Fibroblast of lung (primary cell): ENCODE measurements at regions not wholly inside any gene's neighbourhood (a gene's known extent, or its start where the extent isn't known, plus 50 kb on each side); places are given as distances from the start of the nearest gene placed in this dataset.
A peak's percentile ranks its signal among the peaks of the same experiment; 100 is the strongest.

ENCODE experiments used
- DNase-seq, 2 donors: peaks; one replicate each; pipeline versions ENCODE4 v3.0.0 to v3.0.0-alpha.2; 2010; ENCODE audit warnings: low read depth in 2 of 2
- H2AFZ ChIP-seq: 2 replicates; pipeline ENCODE4 v1.5.1; 2012; ENCODE audit warnings: low read length, control low read depth, inconsistent platforms
- H3K27ac ChIP-seq: 2 replicates; pipeline ENCODE4 v1.5.1; 2011; ENCODE audit warnings: low read length, control low read depth; ENCODE audit not compliant: insufficient read depth
- H3K27me3 ChIP-seq: 2 replicates; pipeline ENCODE4 v1.5.1; 2011; ENCODE audit warnings: mild to moderate bottlenecking, low read length; ENCODE audit not compliant: control insufficient read depth, insufficient read depth
- H3K36me3 ChIP-seq: 2 replicates; pipeline ENCODE4 v1.5.1; 2011; ENCODE audit warnings: low read length; ENCODE audit not compliant: control insufficient read depth, insufficient read depth
- H3K4me1 ChIP-seq: 2 replicates; pipeline ENCODE4 v1.5.1; 2011; ENCODE audit warnings: low read length; ENCODE audit not compliant: control insufficient read depth, insufficient read depth; ENCODE audit errors: extremely low read depth
- H3K4me2 ChIP-seq: 2 replicates; pipeline ENCODE4 v1.5.1; 2011; ENCODE audit warnings: low read length, control low read depth; ENCODE audit not compliant: insufficient read depth; ENCODE audit errors: extremely low read depth
- H3K4me3 ChIP-seq, 4 experiments: fragments of 200-600 bp in 1 of 4; sonication (generic) in 1 of 4; replicated peaks in 1 of 4; 2 replicates each; pipeline ENCODE4 v1.5.1; 2011 to 2016; ENCODE audit warnings: low read length in 4 of 4, low read depth in 3 of 4, mild to moderate bottlenecking in 3 of 4, control low read depth in 2 of 4, inconsistent platforms in 1 of 4, mixed read lengths in 1 of 4; ENCODE audit not compliant: insufficient read depth in 1 of 4; ENCODE audit errors: control extremely low read depth in 1 of 4
- H3K79me2 ChIP-seq: 2 replicates; pipeline ENCODE4 v1.5.1; 2012; ENCODE audit warnings: mild to moderate bottlenecking, low read length, inconsistent platforms; ENCODE audit not compliant: control insufficient read depth, insufficient read depth
- H3K9ac ChIP-seq: 2 replicates; pipeline ENCODE4 v1.5.1; 2011; ENCODE audit warnings: mild to moderate bottlenecking, low read length, control low read depth; ENCODE audit not compliant: insufficient read depth
- H3K9me3 ChIP-seq: 2 replicates; pipeline ENCODE4 v1.5.1; 2012; ENCODE audit warnings: low read depth, low read length; ENCODE audit not compliant: control insufficient read depth, insufficient read depth
- H4K20me1 ChIP-seq: 2 replicates; pipeline ENCODE4 v1.5.1; 2011; ENCODE audit warnings: low read length; ENCODE audit not compliant: control insufficient read depth, insufficient read depth; ENCODE audit errors: extremely low read depth
- CTCF ChIP-seq, 2 donors: IDR thresholded peaks in 1 of 2; conservative IDR thresholded peaks in 1 of 2; 1 replicate in 1 of 2; 2 replicates in 1 of 2; pipeline ENCODE4 v1.5.1; 2011 to 2012; ENCODE audit warnings: low read length in 2 of 2, control low read depth in 1 of 2, inconsistent platforms in 1 of 2, low read depth in 1 of 2, mild to moderate bottlenecking in 1 of 2
- EZH2 ChIP-seq: IDR thresholded peaks from 2 replicates; pipeline ENCODE4 v1.5.1; 2012; ENCODE audit warnings: low read length, control low read depth, mild to moderate bottlenecking; ENCODE audit errors: missing control alignments

- Histone ChIP-seq H4K20me1 (no peaks in the 10 kb centered on the region), H3K9me3 (no peaks in the 10 kb centered on the region), H3K4me3 (no peak overlapping the region), H3K27ac (no peak overlapping the region), H3K36me3 (no peaks in the 10 kb centered on the region), H3K4me1 (no peaks in the 10 kb centered on the region), H3K27me3 (no peaks in the 10 kb centered on the region), H2AFZ (no peak overlapping the region), H3K9ac (no peak overlapping the region), H3K79me2 (no peaks in the 10 kb centered on the region), H3K4me2 (no peak overlapping the region)
- no peak for DNase-seq
- TF ChIP-seq EZH2 (no peak), CTCF (conservative IDR thresholded peaks at IDR 0.05 in 1 of 2, IDR thresholded peaks at IDR 0.05 in 1 of 2; ENCODE audit: low read depth in 1 of 2, low read length in 2 of 2) (no peak)
Measured at GRCh38 chr10:4683137-4683536, 142.9 kb upstream of the AKR1E2 start.

- no peak overlapping the region for H3K27ac ChIP-seq
- TF ChIP-seq CTCF (conservative IDR thresholded peaks at IDR 0.05 in 1 of 2, IDR thresholded peaks at IDR 0.05 in 1 of 2; ENCODE audit: low read depth in 1 of 2, low read length in 2 of 2) (no peak), EZH2 (no peak)
- H3K27me3 ChIP-seq, result no peaks in the 10 kb centered on the region
- H3K79me2 ChIP-seq, result no peaks in the 10 kb centered on the region
- no peak overlapping the region for H3K4me3 ChIP-seq
- no peak overlapping the region for H3K4me2 ChIP-seq
- H2AFZ ChIP-seq, result no peak overlapping the region
- no peaks in the 10 kb centered on the region for H3K36me3 ChIP-seq
- H3K9me3 ChIP-seq, result no peaks in the 10 kb centered on the region
- no peak for DNase-seq
- no peak overlapping the region for H3K9ac ChIP-seq
- H4K20me1 ChIP-seq, result no peaks in the 10 kb centered on the region
- no peaks in the 10 kb centered on the region for H3K4me1 ChIP-seq
Measured at GRCh38 chr10:4678951-4679671, 146.9 kb upstream of the AKR1E2 start.

- Histone ChIP-seq H3K27me3 (no peaks in the 10 kb centered on the region), H3K4me3 (peak overlapping the region in 1 of 4 experiments; percentile 36), H3K4me2 (no peak overlapping the region), H2AFZ (no peak overlapping the region), H3K9ac (no peak overlapping the region), H3K4me1 (no peaks in the 10 kb centered on the region), H4K20me1 (no peaks in the 10 kb centered on the region), H3K79me2 (no peaks in the 10 kb centered on the region), H3K27ac (no peak overlapping the region), H3K36me3 (no peaks in the 10 kb centered on the region), H3K9me3 (no peaks in the 10 kb centered on the region)
- DNase-seq, result peak; percentile 91 to 94
- no peak for TF ChIP-seq EZH2
- TF ChIP-seq CTCF (conservative IDR thresholded peaks at IDR 0.05 in 1 of 2, IDR thresholded peaks at IDR 0.05 in 1 of 2; ENCODE audit: low read depth in 1 of 2, low read length in 2 of 2), result no peak
Measured at GRCh38 chr10:4678023-4678950, 147.7 kb upstream of the AKR1E2 start.
